GM23248 (cell line): ENCODE measurements at regions not wholly inside any gene's neighbourhood (a gene's known extent, or its start where the extent isn't known, plus 50 kb on each side); places are given as distances from the start of the nearest gene placed in this dataset.

Source experiments
- EZH2 ChIP-seq: fragments of 200-600 bp; sonication (generic); IDR thresholded peaks from 2 replicates; pipeline ENCODE4 v1.6.1; 2018; ENCODE audit warnings: antibody characterized with exemption, mild to moderate bottlenecking; ENCODE audit not compliant: insufficient read depth, poor library complexity, severe bottlenecking
- EZH2phosphoT487 ChIP-seq: fragments of 200-600 bp; sonication (generic); IDR thresholded peaks from 2 replicates; pipeline ENCODE4 v1.6.1; 2018; ENCODE audit warnings: antibody characterized with exemption, moderate library complexity, mild to moderate bottlenecking, low read depth; ENCODE audit not compliant: insufficient read depth

GRCh38 chr5:142432961-142433360 is 108.1 kb upstream of the SPRY4 start:
- TF ChIP-seq EZH2phosphoT487 (no peak), EZH2 (no peak)
